Adrenal gland (tissue), 5 donors: ENCODE measurements at regions not wholly inside any gene's neighbourhood (a gene's known extent, or its start where the extent isn't known, plus 50 kb on each side); places are given as distances from the start of the nearest gene placed in this dataset.

Experiments used
- POLR2A ChIP-seq, 2 donors: fragments of 450-650 bp; IDR thresholded peaks; one replicate each; pipeline ENCODE4 v1.6.1; 2017; ENCODE audit warnings: antibody characterized with exemption in 2 of 2, mild to moderate bottlenecking in 2 of 2, moderate library complexity in 1 of 2
- TF ChIP-seq, protein P1 (sequence below), 6 experiments: fragments of 450-650 bp in 4 of 6; fragments of 200-600 bp in 2 of 6; sonication (generic) in 1 of 6; IDR thresholded peaks; 1 replicate in 5 of 6; 2 replicates in 1 of 6; pipeline versions ENCODE4 v1.5.1 to v1.8.0; 2016 to 2021; ENCODE audit warnings: antibody characterized with exemption in 6 of 6, mild to moderate bottlenecking in 2 of 6, moderate library complexity in 1 of 6
- donor health status: DM: no; HTN: no; CAD: no.

DNA sequence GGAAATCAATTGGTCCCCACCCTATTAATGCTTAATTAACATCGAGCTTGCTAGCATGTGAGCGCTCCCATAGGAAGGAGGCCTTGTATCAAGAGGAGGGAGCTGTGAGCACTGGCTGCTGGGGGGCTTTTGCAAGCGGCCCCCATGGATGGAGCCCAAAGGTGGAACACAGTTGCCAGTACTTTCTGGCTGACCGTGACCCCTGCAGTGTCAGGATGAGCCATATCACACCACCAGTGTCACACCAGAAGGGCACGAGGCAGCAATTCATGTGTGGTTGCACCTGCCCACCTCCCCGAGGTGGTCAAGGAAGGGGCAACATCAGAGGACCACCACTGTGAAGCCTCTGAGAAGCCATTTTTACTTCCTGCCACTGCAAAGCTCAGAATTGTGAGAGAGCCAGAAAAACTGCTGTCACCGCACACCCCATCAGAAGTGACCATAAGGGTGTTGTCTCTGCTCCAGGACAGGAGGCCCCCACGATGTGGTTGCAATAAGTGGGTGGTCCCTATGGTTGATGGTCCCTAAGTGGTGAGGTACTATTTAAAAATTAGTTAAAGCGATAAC is 99.8 kb upstream of the RAB6C start:
- TF ChIP-seq, protein P1, sequence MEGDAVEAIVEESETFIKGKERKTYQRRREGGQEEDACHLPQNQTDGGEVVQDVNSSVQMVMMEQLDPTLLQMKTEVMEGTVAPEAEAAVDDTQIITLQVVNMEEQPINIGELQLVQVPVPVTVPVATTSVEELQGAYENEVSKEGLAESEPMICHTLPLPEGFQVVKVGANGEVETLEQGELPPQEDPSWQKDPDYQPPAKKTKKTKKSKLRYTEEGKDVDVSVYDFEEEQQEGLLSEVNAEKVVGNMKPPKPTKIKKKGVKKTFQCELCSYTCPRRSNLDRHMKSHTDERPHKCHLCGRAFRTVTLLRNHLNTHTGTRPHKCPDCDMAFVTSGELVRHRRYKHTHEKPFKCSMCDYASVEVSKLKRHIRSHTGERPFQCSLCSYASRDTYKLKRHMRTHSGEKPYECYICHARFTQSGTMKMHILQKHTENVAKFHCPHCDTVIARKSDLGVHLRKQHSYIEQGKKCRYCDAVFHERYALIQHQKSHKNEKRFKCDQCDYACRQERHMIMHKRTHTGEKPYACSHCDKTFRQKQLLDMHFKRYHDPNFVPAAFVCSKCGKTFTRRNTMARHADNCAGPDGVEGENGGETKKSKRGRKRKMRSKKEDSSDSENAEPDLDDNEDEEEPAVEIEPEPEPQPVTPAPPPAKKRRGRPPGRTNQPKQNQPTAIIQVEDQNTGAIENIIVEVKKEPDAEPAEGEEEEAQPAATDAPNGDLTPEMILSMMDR (IDR thresholded peaks at IDR 0.05) = no peak
- no peak for TF ChIP-seq POLR2A (IDR thresholded peaks at IDR 0.05)
